GM23248 (cell line): ENCODE measurements at regions not wholly inside any gene's neighbourhood (a gene's known extent, or its start where the extent isn't known, plus 50 kb on each side); places are given as distances from the start of the nearest gene placed in this dataset.

Source experiments
- DNase-seq: peaks from one replicate; pipeline ENCODE4 v3.0.0-alpha.2; 2015
- H2AFZ ChIP-seq: fragments of 200-600 bp; sonication (generic); 2 replicates; pipeline ENCODE4 v1.6.1; 2016; ENCODE audit warnings: antibody characterized with exemption
- H3F3A ChIP-seq: fragments of 200-600 bp; sonication (generic); 2 replicates; pipeline ENCODE4 v1.6.1; 2016; ENCODE audit warnings: mild to moderate bottlenecking, antibody characterized with exemption, mixed run types; ENCODE audit not compliant: insufficient read depth
- H3K27ac ChIP-seq: fragments of 200-600 bp; sonication (generic); 2 replicates; pipeline ENCODE4 v1.5.1; 2016; ENCODE audit warnings: mild to moderate bottlenecking
- H3K27me3 ChIP-seq: fragments of 200-600 bp; sonication (generic); replicated peaks from 2 replicates; pipeline ENCODE4 v1.6.1; 2016; ENCODE audit warnings: mild to moderate bottlenecking; ENCODE audit not compliant: insufficient read depth
- H3K36me3 ChIP-seq: fragments of 200-600 bp; sonication (generic); 2 replicates; pipeline ENCODE4 v1.6.1; 2016; ENCODE audit warnings: low read depth, mild to moderate bottlenecking
- H3K4me1 ChIP-seq: fragments of 200-600 bp; sonication (generic); 2 replicates; pipeline ENCODE4 v1.6.1; 2016; ENCODE audit warnings: mild to moderate bottlenecking; ENCODE audit not compliant: insufficient read depth
- H3K4me2 ChIP-seq: fragments of 200-600 bp; sonication (generic); one replicate; pipeline ENCODE4 v1.6.1; 2016; ENCODE audit warnings: mild to moderate bottlenecking; ENCODE audit not compliant: unreplicated experiment
- H3K4me3 ChIP-seq: fragments of 200-600 bp; sonication (generic); 2 replicates; pipeline ENCODE4 v1.5.1; 2016; ENCODE audit warnings: mild to moderate bottlenecking
- H3K79me2 ChIP-seq: fragments of 200-600 bp; sonication (generic); 2 replicates; pipeline ENCODE4 v1.6.1; 2016; ENCODE audit warnings: mild to moderate bottlenecking; ENCODE audit not compliant: insufficient read depth
- H3K9ac ChIP-seq: fragments of 200-600 bp; sonication (generic); 2 replicates; pipeline ENCODE4 v1.6.1; 2016; ENCODE audit warnings: mild to moderate bottlenecking
- H3K9me2 ChIP-seq: fragments of 200-600 bp; sonication (generic); 2 replicates; pipeline ENCODE4 v1.6.1; 2016; ENCODE audit warnings: mixed run types, mild to moderate bottlenecking, moderate library complexity; ENCODE audit not compliant: insufficient read depth
- H3K9me3 ChIP-seq: fragments of 200-600 bp; sonication (generic); one replicate; pipeline ENCODE4 v1.6.1; 2017; ENCODE audit warnings: low read depth
- H4K20me1 ChIP-seq: fragments of 200-600 bp; sonication (generic); 2 replicates; pipeline ENCODE4 v1.6.0; 2016; ENCODE audit not compliant: insufficient read depth
- EZH2 ChIP-seq: fragments of 200-600 bp; sonication (generic); IDR thresholded peaks from 2 replicates; pipeline ENCODE4 v1.6.1; 2018; ENCODE audit warnings: antibody characterized with exemption, mild to moderate bottlenecking; ENCODE audit not compliant: insufficient read depth, poor library complexity, severe bottlenecking
- EZH2phosphoT487 ChIP-seq: fragments of 200-600 bp; sonication (generic); IDR thresholded peaks from 2 replicates; pipeline ENCODE4 v1.6.1; 2018; ENCODE audit warnings: antibody characterized with exemption, moderate library complexity, mild to moderate bottlenecking, low read depth; ENCODE audit not compliant: insufficient read depth
- WGBS, 2 experiments: methylation state at CpG; one replicate each; pipeline ENCODE4 v1.1.6; 2015 to 2017; ENCODE audit warnings: low lambda C conversion rate in 2 of 2, low coverage in 1 of 2; ENCODE audit errors: missing lambda C conversion rate in 2 of 2; 5-methylcytosine and 5-hydroxymethylcytosine counted together
- in situ Hi-C: fragments of 300-500 bp; cut with MboI; formaldehyde crosslinking; loops from 2 replicates; pipeline ENCODE4 v1.15.0; 2020

- Histone ChIP-seq H3K27me3 (no peaks in the 10 kb centered on the region), H3K4me2 (no peak overlapping the region), H3K4me3 (no peak overlapping the region), H2AFZ (no peak overlapping the region), H4K20me1 (no peaks in the 10 kb centered on the region), H3K79me2 (no peaks in the 10 kb centered on the region), H3K27ac (no peak overlapping the region), H3K9me2 (no peaks in the 10 kb centered on the region), H3K36me3 (no peaks in the 10 kb centered on the region), H3K9me3 (no peaks in the 10 kb centered on the region), H3K4me1 (no peaks in the 10 kb centered on the region), H3F3A (no peaks in the 10 kb centered on the region), H3K9ac (no peak overlapping the region)
- TF ChIP-seq EZH2phosphoT487, result no peak
- no peak for TF ChIP-seq EZH2
- in situ Hi-C loops, result no loop called here
- 17 to 21% methylated on average over 3 of the region's 3 CpGs for WGBS, 2 experiments
- DNase-seq, result no peak
These were observed 179.4 kb upstream of the CXCR4 start for GRCh38 chr2:136297312-136297711.

GRCh38 chr2:136295168-136295567, 177.2 kb upstream of the CXCR4 start:
- in situ Hi-C loops, result no loop called here
- no peaks in the 10 kb centered on the region for H3K4me1 ChIP-seq
- no peak overlapping the region for H2AFZ ChIP-seq
- no peak for TF ChIP-seq EZH2phosphoT487
- no peak for TF ChIP-seq EZH2
- WGBS, 2 experiments, result 0% methylated on average over 1 of the region's 1 CpG
- no peak overlapping the region for H3K9ac ChIP-seq
- H4K20me1 ChIP-seq, result no peaks in the 10 kb centered on the region
- H3F3A ChIP-seq, result no peaks in the 10 kb centered on the region
- no peak for DNase-seq
- no peaks in the 10 kb centered on the region for H3K79me2 ChIP-seq
- H3K4me3 ChIP-seq, result no peak overlapping the region
- no peaks in the 10 kb centered on the region for H3K9me3 ChIP-seq
- no peaks in the 10 kb centered on the region for H3K9me2 ChIP-seq
- H3K36me3 ChIP-seq, result no peaks in the 10 kb centered on the region
- no peak overlapping the region for H3K4me2 ChIP-seq
- H3K27me3 ChIP-seq, result no peaks in the 10 kb centered on the region
- no peak overlapping the region for H3K27ac ChIP-seq

GRCh38 chr2:136291871-136292270, 173.9 kb upstream of the CXCR4 start:
- no peaks in the 10 kb centered on the region for H3K27me3 ChIP-seq
- H3K4me1 ChIP-seq, result no peaks in the 10 kb centered on the region
- no peaks in the 10 kb centered on the region for H3K79me2 ChIP-seq
- no peaks in the 10 kb centered on the region for H4K20me1 ChIP-seq
- TF ChIP-seq EZH2phosphoT487 (no peak), EZH2 (no peak)
- H3K4me2 ChIP-seq, result no peak overlapping the region
- no peaks in the 10 kb centered on the region for H3F3A ChIP-seq
- no peaks in the 10 kb centered on the region for H3K9me3 ChIP-seq
- H3K4me3 ChIP-seq, result no peak overlapping the region
- no peak for DNase-seq
- H2AFZ ChIP-seq, result no peak overlapping the region
- H3K27ac ChIP-seq, result no peak overlapping the region
- no peaks in the 10 kb centered on the region for H3K9me2 ChIP-seq
- 40 to 53% methylated on average over 4 of the region's 4 CpGs for WGBS, 2 experiments
- no peak overlapping the region for H3K9ac ChIP-seq
- in situ Hi-C loops, result no loop called here
- H3K36me3 ChIP-seq, result no peaks in the 10 kb centered on the region

GRCh38 chr2:136290326-136290725, 172.4 kb upstream of the CXCR4 start:
- Histone ChIP-seq H3F3A (no peaks in the 10 kb centered on the region), H3K27me3 (no peaks in the 10 kb centered on the region), H3K4me1 (no peaks in the 10 kb centered on the region), H4K20me1 (no peaks in the 10 kb centered on the region), H3K4me2 (no peak overlapping the region), H3K4me3 (no peak overlapping the region), H3K36me3 (no peaks in the 10 kb centered on the region), H2AFZ (no peak overlapping the region), H3K9me3 (no peaks in the 10 kb centered on the region), H3K9me2 (no peaks in the 10 kb centered on the region), H3K27ac (no peak overlapping the region), H3K9ac (no peak overlapping the region), H3K79me2 (no peaks in the 10 kb centered on the region)
- no peak for TF ChIP-seq EZH2
- TF ChIP-seq EZH2phosphoT487, result no peak
- DNase-seq, result no peak
- WGBS, 2 experiments, result 4 to 6% methylated on average over 1 of the region's 1 CpG
- in situ Hi-C loops, result no loop called here

GRCh38 chr2:136288249-136288648, 170.3 kb upstream of the CXCR4 start:
- TF ChIP-seq EZH2, result no peak
- TF ChIP-seq EZH2phosphoT487, result no peak
- no peak overlapping the region for H2AFZ ChIP-seq
- no peaks in the 10 kb centered on the region for H3K9me3 ChIP-seq
- H3K4me2 ChIP-seq, result no peak overlapping the region
- no peak overlapping the region for H3K4me3 ChIP-seq
- no peak overlapping the region for H3K27ac ChIP-seq
- no peaks in the 10 kb centered on the region for H3K4me1 ChIP-seq
- H3K27me3 ChIP-seq, result no peaks in the 10 kb centered on the region; the same call in 1 of the 2 replicates
- H3K9me2 ChIP-seq, result no peaks in the 10 kb centered on the region
- no peaks in the 10 kb centered on the region for H3F3A ChIP-seq
- no peak overlapping the region for H3K9ac ChIP-seq
- WGBS, 2 experiments, result 28 to 35% methylated on average over 6 of the region's 6 CpGs
- no peaks in the 10 kb centered on the region for H4K20me1 ChIP-seq
- H3K79me2 ChIP-seq, result no peaks in the 10 kb centered on the region
- DNase-seq, result no peak
- in situ Hi-C loops, result no loop called here
- no peaks in the 10 kb centered on the region for H3K36me3 ChIP-seq
